AG09309 (cell line): ENCODE measurements at regions not wholly inside any gene's neighbourhood (a gene's known extent, or its start where the extent isn't known, plus 50 kb on each side); places are given as distances from the start of the nearest gene placed in this dataset.
"Not testable (repeated sequence)": the region's sequence is repeated elsewhere in the genome, so short reads cannot be mapped to it uniquely, and the experiment has no call there.

Experiments used
- DNase-seq: peaks from one replicate; pipeline ENCODE4 v3.0.0-alpha.2; 2010; ENCODE audit warnings: low read depth
- H3K4me3 ChIP-seq: 2 replicates; pipeline ENCODE4 v1.5.1; 2011; ENCODE audit warnings: mild to moderate bottlenecking, low read depth, low read length, moderate library complexity; ENCODE audit not compliant: control insufficient read depth
- CTCF ChIP-seq: IDR thresholded peaks from 2 replicates; pipeline ENCODE4 v1.5.1; 2011; ENCODE audit warnings: mild to moderate bottlenecking, low read depth, low read length, inconsistent platforms; ENCODE audit not compliant: insufficient read depth, control insufficient read depth; ENCODE audit errors: missing control alignments

DNA sequence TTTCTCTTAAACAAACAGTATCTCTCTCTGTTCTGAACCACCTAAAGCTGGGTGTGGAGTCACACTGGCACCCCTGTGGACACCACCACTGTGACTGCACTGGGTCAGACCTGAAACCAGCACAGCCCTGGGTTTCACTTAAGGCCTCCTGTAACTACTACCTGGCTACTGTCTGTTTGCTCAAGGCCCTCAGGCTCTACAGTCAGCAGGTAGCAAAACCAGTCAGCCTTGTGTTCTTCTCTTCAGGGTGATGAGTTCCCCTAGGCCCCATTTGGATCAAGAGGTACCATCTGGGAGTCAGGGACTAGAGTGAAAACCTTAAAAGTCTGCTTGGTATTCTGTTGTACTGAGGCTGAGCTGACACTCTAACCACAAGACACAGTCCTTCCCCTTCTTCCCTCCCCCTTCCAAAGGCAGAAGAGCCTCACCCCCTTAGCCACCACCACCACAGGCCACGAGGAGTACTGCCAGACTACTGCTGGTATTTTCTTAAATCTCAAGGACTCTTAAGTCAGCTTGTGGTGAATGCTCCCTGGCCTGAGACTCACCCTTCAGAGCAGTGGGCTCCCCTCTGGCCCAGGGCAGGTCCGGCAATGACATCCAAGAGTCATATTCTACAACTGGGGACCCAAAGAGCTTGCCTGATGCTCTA is 153.2 kb upstream of the MON1B start:
- DNase-seq: no peak
- TF ChIP-seq CTCF: no peak
- no peak overlapping the region for H3K4me3 ChIP-seq

DNA sequence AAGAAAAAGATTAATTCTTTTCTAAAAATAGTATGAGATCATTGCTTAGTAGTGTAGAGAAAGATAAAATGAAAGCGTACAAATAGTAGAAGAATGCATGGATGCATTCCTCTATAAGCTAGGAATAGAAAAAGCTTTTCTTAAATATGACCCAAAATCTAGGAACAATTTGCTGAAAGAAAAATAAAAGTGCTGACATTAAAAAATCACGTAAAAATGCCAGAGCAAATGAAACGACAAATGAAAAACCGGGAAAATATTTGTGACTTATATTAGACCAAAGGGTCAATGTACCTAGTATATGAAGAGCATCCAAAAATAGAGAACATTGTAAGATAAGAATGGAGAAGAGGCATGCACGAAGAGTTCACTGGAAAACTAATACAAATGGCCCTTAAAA is 149.5 kb upstream of the MON1B start:
- TF ChIP-seq CTCF: no peak
- H3K4me3 ChIP-seq: no peak overlapping the region
- DNase-seq: no peak

DNA sequence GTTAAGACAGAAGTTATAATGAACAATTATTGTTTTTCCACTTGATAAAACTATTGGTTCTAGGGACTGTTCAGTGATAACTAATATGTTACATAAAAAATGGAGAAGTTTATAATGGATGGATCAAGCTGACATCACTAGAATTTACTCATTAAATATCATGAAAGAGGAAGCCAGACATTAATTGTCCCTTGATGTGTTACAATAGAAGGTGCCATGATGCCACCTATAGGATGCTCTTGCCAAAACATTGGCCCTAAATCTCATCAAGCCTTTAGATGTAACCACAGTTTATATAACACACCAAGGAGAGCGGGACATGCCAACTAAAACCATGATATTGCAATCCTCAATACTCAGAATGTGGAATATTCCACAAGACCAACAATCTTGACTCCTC is 147.9 kb upstream of the MON1B start:
- no peak overlapping the region for H3K4me3 ChIP-seq
- TF ChIP-seq CTCF: peak; percentile 50
- no peak for DNase-seq

- no peak for TF ChIP-seq CTCF
- H3K4me3 ChIP-seq: no peak overlapping the region
- DNase-seq: no peak
Measured at GRCh38 chr16:77046206-77046605, 144.8 kb upstream of the MON1B start.

DNA sequence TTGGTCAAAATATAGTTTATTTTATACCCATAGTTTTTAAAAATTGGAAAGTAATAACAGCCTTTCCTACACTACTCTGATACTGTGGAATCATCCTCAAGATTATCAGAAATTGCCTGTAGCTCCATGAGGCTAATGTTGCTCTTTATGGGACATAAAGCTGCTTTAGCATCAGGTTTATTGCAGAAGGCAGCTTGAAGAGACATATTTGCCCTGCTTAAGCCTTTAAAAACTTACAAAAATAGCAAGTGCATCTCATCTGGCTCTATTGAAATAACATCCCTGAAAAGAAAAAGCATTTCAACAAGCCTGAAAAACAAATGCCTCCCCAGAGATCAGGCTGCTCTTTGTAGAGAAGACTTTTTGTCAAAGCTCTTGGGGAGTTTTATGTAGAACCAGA is 142.9 kb upstream of the MON1B start:
- DNase-seq: no peak
- H3K4me3 ChIP-seq: no peak overlapping the region
- TF ChIP-seq CTCF: no peak

DNA sequence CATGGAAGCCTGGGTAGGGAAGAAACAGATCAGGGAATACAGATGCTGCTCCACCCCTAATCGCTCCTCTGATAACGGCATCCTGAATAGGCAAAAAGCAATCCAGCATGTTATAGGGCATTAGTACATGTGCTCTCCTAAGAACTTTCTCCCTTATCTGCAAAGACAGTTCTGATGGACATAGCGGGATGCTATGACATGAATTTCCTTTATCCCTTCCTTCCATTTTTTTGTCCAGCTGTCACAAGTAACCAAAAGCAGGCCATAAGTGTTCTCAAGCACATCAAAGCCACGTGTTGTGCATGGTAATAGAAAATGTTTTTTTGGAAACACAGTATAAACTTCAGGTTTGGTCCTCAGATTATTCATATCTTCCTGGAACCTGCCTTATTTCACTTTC is 141.4 kb upstream of the MON1B start:
- no peak for DNase-seq
- H3K4me3 ChIP-seq: no peak overlapping the region
- TF ChIP-seq CTCF: no peak

DNA sequence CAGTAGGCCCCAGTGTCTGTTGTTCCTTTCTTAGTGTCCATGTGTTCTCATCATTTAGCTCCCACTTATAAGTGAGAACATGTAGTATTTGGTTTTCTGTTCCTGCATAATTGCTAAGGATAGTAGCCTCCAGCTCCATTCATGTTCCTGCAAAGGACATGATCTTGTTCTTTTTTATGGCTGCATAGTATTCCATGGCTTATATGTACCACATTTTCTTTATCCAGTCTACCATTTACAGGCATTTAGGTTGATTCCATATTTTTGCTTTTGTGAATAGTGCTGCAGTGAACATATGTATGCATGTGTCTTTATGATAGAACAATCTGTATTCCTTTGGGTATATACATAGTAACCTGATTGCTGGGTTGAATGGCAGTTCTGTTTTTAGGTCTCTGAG is 134.4 kb upstream of the MON1B start:
- not testable (repeated sequence) for H3K4me3 ChIP-seq, DNase-seq
